PC-3 (cell line): ENCODE measurements at regions not wholly inside any gene's neighbourhood (a gene's known extent, or its start where the extent isn't known, plus 50 kb on each side); places are given as distances from the start of the nearest gene placed in this dataset.

ENCODE experiments used
- ATAC-seq: fragments of 200-7000 bp; cut with Tn5 transposase; 2 replicates; pipeline ENCODE4 v1.9.1; 2020; ENCODE audit warnings: mild to moderate bottlenecking, moderate library complexity
- BruUV-seq: library from RNA; stranded (reverse); fragments of 400-500 nt; replicated peaks from 2 replicates; lab custom pipeline; 2021; lab: Mats Ljungman, UMichigan
- CTCF ChIA-PET: fragments of 300-600 bp; sonication (Branson Sonifier 250); formaldehyde crosslinking; loops from one replicate; lab custom pipeline; 2022; ENCODE audit warnings: antibody characterized with exemption; lab: Charles Lee
- POLR2A ChIA-PET: fragments of 300-600 bp; sonication (Branson Sonifier 250); formaldehyde crosslinking; loops from one replicate; lab custom pipeline; 2022; ENCODE audit warnings: antibody characterized with exemption; ENCODE audit not compliant: unreplicated experiment; lab: Charles Lee
- DNase-seq: peaks from one replicate; pipeline ENCODE4 v3.0.0-alpha.2; 2015
- H2AFZ ChIP-seq: fragments of 300-600 bp; sonication (generic); 2 replicates; pipeline ENCODE4 v1.6.0; 2016; ENCODE audit warnings: antibody characterized with exemption, low read length
- H3F3A ChIP-seq: fragments of 300-600 bp; sonication (generic); one replicate; pipeline ENCODE4 v1.6.0; 2017; ENCODE audit warnings: antibody characterized with exemption, low read length, control low read depth, mild to moderate bottlenecking; ENCODE audit not compliant: unreplicated experiment
- H3K27ac ChIP-seq: fragments of 300-600 bp; sonication (generic); 2 replicates; pipeline ENCODE4 v1.5.1; 2016; ENCODE audit warnings: mild to moderate bottlenecking, low read length
- H3K27me3 ChIP-seq: fragments of 300-600 bp; sonication (generic); 2 replicates; pipeline ENCODE4 v1.6.1; 2016; ENCODE audit warnings: low read length, mixed read lengths
- H3K36me3 ChIP-seq: fragments of 300-600 bp; sonication (generic); 2 replicates; pipeline ENCODE4 v1.6.1; 2016; ENCODE audit warnings: low read depth, mixed run types, low read length, mixed read lengths
- H3K4me1 ChIP-seq: fragments of 300-600 bp; sonication (generic); 2 replicates; pipeline ENCODE4 v1.5.1; 2016; ENCODE audit warnings: low read length; ENCODE audit not compliant: insufficient read depth
- H3K4me2 ChIP-seq: fragments of 300-600 bp; sonication (generic); 2 replicates; pipeline ENCODE4 v1.6.0; 2016; ENCODE audit warnings: low read length
- H3K4me3 ChIP-seq: fragments of 300-600 bp; sonication (generic); 2 replicates; pipeline ENCODE4 v1.5.1; 2016; ENCODE audit warnings: mild to moderate bottlenecking, low read length, mixed read lengths
- H3K79me2 ChIP-seq: fragments of 300-600 bp; sonication (generic); 2 replicates; pipeline ENCODE4 v1.6.1; 2017; ENCODE audit warnings: low read length, mixed read lengths
- H3K9ac ChIP-seq: fragments of 300-600 bp; sonication (generic); 2 replicates; pipeline ENCODE4 v1.6.0; 2016; ENCODE audit warnings: mild to moderate bottlenecking, low read length
- H3K9me2 ChIP-seq: fragments of 300-600 bp; sonication (generic); replicated peaks from 2 replicates; pipeline ENCODE4 v1.6.1; 2016; ENCODE audit warnings: mixed run types, low read length, mixed read lengths
- H3K9me3 ChIP-seq: fragments of 300-600 bp; sonication (generic); 2 replicates; pipeline ENCODE4 v1.6.1; 2016; ENCODE audit warnings: low read length, mixed read lengths
- H4K20me1 ChIP-seq: fragments of 300-600 bp; sonication (generic); 2 replicates; pipeline ENCODE4 v1.6.1; 2016; ENCODE audit warnings: low read length, mixed read lengths
- CTCF ChIP-seq: fragments of 300-600 bp; sonication (generic); conservative IDR thresholded peaks from 2 replicates; pipeline ENCODE4 v1.5.1; 2017; ENCODE audit warnings: antibody characterized with exemption, low read depth, mild to moderate bottlenecking, low read length
- EZH2 ChIP-seq: fragments of 300-600 bp; sonication (generic); IDR thresholded peaks from one replicate; pipeline ENCODE4 v1.6.1; 2017; ENCODE audit warnings: antibody characterized with exemption, mild to moderate bottlenecking, low read length; ENCODE audit not compliant: unreplicated experiment
- EZH2phosphoT487 ChIP-seq: fragments of 300-600 bp; sonication (generic); IDR thresholded peaks from 2 replicates; pipeline ENCODE4 v1.6.1; 2018; ENCODE audit warnings: mild to moderate bottlenecking, antibody characterized with exemption, low read length, borderline replicate concordance
- intact Hi-C: fragments of 100-400 bp; cut with micrococcal nuclease; formaldehyde crosslinking; loops from 2 replicates; pipeline ENCODE4 v1.9.0; 2023

GRCh38 chr11:8801121-8801520, 109.9 kb upstream of the AKIP1 start:
- H4K20me1 ChIP-seq: no peaks in the 10 kb centered on the region
- BruUV-seq: no TSS peak
- H3K4me3 ChIP-seq: no peak overlapping the region
- H3K27me3 ChIP-seq: no peaks in the 10 kb centered on the region
- H3K9ac ChIP-seq: no peak overlapping the region
- no peak overlapping the region for H3K4me2 ChIP-seq
- no peak for DNase-seq
- intact Hi-C loops: no loop called here
- H3K27ac ChIP-seq: no peak overlapping the region
- no peak for ATAC-seq
- H2AFZ ChIP-seq: no peak overlapping the region
- H3K79me2 ChIP-seq: no peaks in the 10 kb centered on the region
- no peak for TF ChIP-seq EZH2phosphoT487
- no peak for TF ChIP-seq CTCF
- CTCF ChIA-PET: no interaction called here
- POLR2A ChIA-PET: no interaction called here
- H3K9me3 ChIP-seq: no peaks in the 10 kb centered on the region
- H3K9me2 ChIP-seq: no peaks in the 10 kb centered on the region
- H3K36me3 ChIP-seq: no peaks in the 10 kb centered on the region
- no peaks in the 10 kb centered on the region for H3K4me1 ChIP-seq
- no peaks in the 10 kb centered on the region for H3F3A ChIP-seq

GRCh38 chr11:8802251-8802650, 108.7 kb upstream of the AKIP1 start:
- CTCF ChIA-PET: no interaction called here
- no peak for TF ChIP-seq EZH2phosphoT487
- no peak for TF ChIP-seq CTCF
- no peak for TF ChIP-seq EZH2
- H3K27ac ChIP-seq: no peak overlapping the region
- no peak overlapping the region for H3K9ac ChIP-seq
- DNase-seq (no peak), ATAC-seq (no peak)
- no peaks in the 10 kb centered on the region for H3F3A ChIP-seq
- no peaks in the 10 kb centered on the region for H3K9me3 ChIP-seq
- POLR2A ChIA-PET: no interaction called here
- no peak overlapping the region for H2AFZ ChIP-seq
- no peaks in the 10 kb centered on the region for H3K27me3 ChIP-seq
- H4K20me1 ChIP-seq: no peaks in the 10 kb centered on the region
- H3K36me3 ChIP-seq: no peaks in the 10 kb centered on the region
- H3K79me2 ChIP-seq: no peaks in the 10 kb centered on the region
- H3K9me2 ChIP-seq: no peaks in the 10 kb centered on the region
- H3K4me3 ChIP-seq: no peak overlapping the region
- H3K4me2 ChIP-seq: no peak overlapping the region
- no peaks in the 10 kb centered on the region for H3K4me1 ChIP-seq
- intact Hi-C loops: no loop called here
- BruUV-seq: no TSS peak

DNA sequence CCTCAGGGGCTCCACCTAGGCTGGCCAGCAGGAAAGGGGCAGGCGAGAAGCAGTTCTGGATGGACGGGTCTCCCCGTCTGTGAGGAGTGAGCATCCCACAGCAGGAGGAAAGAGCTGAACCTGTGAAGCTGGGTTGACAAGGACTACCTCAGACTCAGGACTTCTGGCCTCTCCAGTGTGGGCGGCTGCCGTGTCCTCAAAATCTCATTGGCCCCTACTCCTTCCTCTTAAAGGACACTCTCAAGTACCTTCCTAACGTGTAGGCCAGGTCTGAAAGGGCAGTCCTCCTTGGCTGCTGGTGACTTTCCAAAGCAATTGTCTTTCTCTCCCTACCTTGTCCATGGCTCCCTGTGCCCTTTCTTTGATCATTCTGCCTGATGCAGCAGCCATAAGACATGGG, 107.0 kb upstream of the AKIP1 start:
- no TSS peak for BruUV-seq
- H3F3A ChIP-seq: no peaks in the 10 kb centered on the region
- H3K9me3 ChIP-seq: no peaks in the 10 kb centered on the region
- no peak overlapping the region for H2AFZ ChIP-seq
- no peaks in the 10 kb centered on the region for H3K79me2 ChIP-seq
- H3K4me2 ChIP-seq: no peak overlapping the region
- H3K27ac ChIP-seq: no peak overlapping the region
- H3K36me3 ChIP-seq: no peaks in the 10 kb centered on the region
- H3K27me3 ChIP-seq: no peaks in the 10 kb centered on the region
- intact Hi-C loops: no loop called here
- no peaks in the 10 kb centered on the region for H3K9me2 ChIP-seq
- no peaks in the 10 kb centered on the region; the same call in 1 of the 2 replicates for H3K4me1 ChIP-seq
- no peak overlapping the region for H3K9ac ChIP-seq
- DNase-seq (no peak), ATAC-seq (no peak)
- ChIA-PET POLR2A (no interaction called here), CTCF (no interaction called here)
- TF ChIP-seq EZH2: no peak
- no peak for TF ChIP-seq CTCF
- no peak for TF ChIP-seq EZH2phosphoT487
- H3K4me3 ChIP-seq: no peak overlapping the region
- H4K20me1 ChIP-seq: no peaks in the 10 kb centered on the region
